A549 (cell line): ENCODE measurements at regions not wholly inside any gene's neighbourhood (a gene's known extent, or its start where the extent isn't known, plus 50 kb on each side); places are given as distances from the start of the nearest gene placed in this dataset.

ENCODE experiments used
- ATAC-seq, 2 experiments: fragments of 200-7000 bp in 1 of 2; fragments of >200 bp in 1 of 2; cut with Nextera tagmentation in 1 of 2; cut with Tn5 transposase in 1 of 2; 3 replicates each; pipeline versions ENCODE4 v1.8.0 to v1.9.1; 2018 to 2020; ENCODE audit warnings: mild to moderate bottlenecking in 1 of 2, moderate library complexity in 1 of 2
- CTCF ChIA-PET: fragments of 300-600 bp; sonication (Branson Sonifier 250); formaldehyde crosslinking; extraction: SDS; loops from one replicate; lab custom pipeline; 2021; ENCODE audit warnings: antibody characterized with exemption, inconsistent platforms; lab: Yijun Ruan, JAX
- POLR2A ChIA-PET: fragments of 350-600 bp; formaldehyde crosslinking; extraction: SDS; loops from one replicate; lab custom pipeline; 2021; ENCODE audit warnings: antibody characterized with exemption, inconsistent platforms; lab: Yijun Ruan, JAX
- DNase-seq, 2 experiments: peaks; one replicate each; pipeline versions ENCODE4 v3.0.0 to v3.0.0-alpha.2; 2011 to 2016; ENCODE audit warnings: low read depth in 1 of 2, low spot score in 1 of 2
- FAIRE-seq: peaks from 2 replicates; lab custom pipeline; 2011; peaks lifted over from hg19 to GRCh38; lab: Jason Lieb, UNC
- H3K27ac ChIP-seq, 2 experiments: fragments of >200 bp; sonication (Bioruptor Twin); formaldehyde crosslinking; 3 replicates each; pipeline ENCODE4 v1.5.1; 2016 to 2017
- H3K4me1 ChIP-seq: fragments of >200 bp; sonication (Bioruptor Twin); formaldehyde crosslinking; 3 replicates; pipeline ENCODE4 v1.6.1; 2016
- H3K4me2 ChIP-seq: fragments of >200 bp; sonication (Bioruptor Twin); formaldehyde crosslinking; 3 replicates; pipeline ENCODE4 v1.6.1; 2016
- H3K4me3 ChIP-seq: fragments of >200 bp; sonication (Bioruptor Twin); formaldehyde crosslinking; 3 replicates; pipeline ENCODE4 v1.5.1; 2016
- H3K9me3 ChIP-seq: fragments of >200 bp; sonication (Bioruptor Twin); formaldehyde crosslinking; 3 replicates; pipeline ENCODE4 v1.6.1; 2016
- BCL3 ChIP-seq: fragments of >200 bp; sonication (Bioruptor Twin); formaldehyde crosslinking; IDR thresholded peaks from 3 replicates; pipeline ENCODE4 v1.6.1; 2016
- EP300 ChIP-seq, 2 experiments: fragments of >200 bp; sonication (Bioruptor Twin); formaldehyde crosslinking; IDR thresholded peaks; 2 replicates in 1 of 2; 3 replicates in 1 of 2; pipeline ENCODE4 v1.6.1; 2016 to 2017
- FOSL2 ChIP-seq, 2 experiments: fragments of 450-650 bp in 1 of 2; fragments of >200 bp in 1 of 2; sonication (Bioruptor Twin) in 1 of 2; formaldehyde crosslinking; IDR thresholded peaks; 2 replicates each; pipeline versions ENCODE4 v1.5.0 to v1.6.1; 2016 to 2020; ENCODE audit warnings: mild to moderate bottlenecking in 1 of 2, moderate library complexity in 1 of 2
- HES2 ChIP-seq: fragments of >200 bp; sonication (Bioruptor Twin); formaldehyde crosslinking; IDR thresholded peaks from 2 replicates; pipeline ENCODE4 v1.6.1; 2016
- HOXB13 ChIP-seq: fragments of 250-450 bp; sonication (Bioruptor Pico); IDR thresholded peaks from 2 replicates; pipeline ENCODE4 v1.5.0; 2020; ENCODE audit warnings: low read depth, mild to moderate bottlenecking, moderate library complexity
- HOXB5 ChIP-seq: fragments of 250-450 bp; sonication (Bioruptor Pico); IDR thresholded peaks from 2 replicates; pipeline ENCODE4 v1.5.0; 2020; ENCODE audit warnings: mild to moderate bottlenecking, moderate library complexity
- KDM1A ChIP-seq: fragments of 200-600 bp; sonication (generic); IDR thresholded peaks from 2 replicates; pipeline ENCODE4 v1.6.1; 2016; ENCODE audit warnings: low read depth, mild to moderate bottlenecking
- NFE2L2 ChIP-seq: fragments of 150-350 bp; conservative IDR thresholded peaks from 2 replicates; pipeline ENCODE4 v1.6.1; 2014; ENCODE audit warnings: low read length
- PBX3 ChIP-seq: IDR thresholded peaks from 2 replicates; pipeline ENCODE4 v1.6.1; 2012
- RCOR1 ChIP-seq: fragments of 150-350 bp; IDR thresholded peaks from 2 replicates; pipeline ENCODE4 v1.6.1; 2014; ENCODE audit warnings: antibody characterized with exemption, low read length, low read depth
- REST ChIP-seq: fragments of 200-600 bp; sonication (generic); IDR thresholded peaks from 2 replicates; pipeline ENCODE4 v1.6.1; 2016; ENCODE audit warnings: antibody characterized with exemption, mild to moderate bottlenecking, moderate library complexity
- RNF2 ChIP-seq: fragments of 200-600 bp; sonication (generic); IDR thresholded peaks from 2 replicates; pipeline ENCODE4 v1.6.1; 2016; ENCODE audit warnings: low read depth, mild to moderate bottlenecking, antibody characterized with exemption, moderate library complexity, borderline replicate concordance
- SREBF2 ChIP-seq: fragments of 450-650 bp; IDR thresholded peaks from 2 replicates; pipeline ENCODE4 v1.6.1; 2014; ENCODE audit warnings: mild to moderate bottlenecking, moderate library complexity
- TP53 ChIP-seq: fragments of 250-450 bp; sonication (Bioruptor Pico); IDR thresholded peaks from 2 replicates; pipeline ENCODE4 v1.5.0; 2021; ENCODE audit warnings: mild to moderate bottlenecking, moderate library complexity
- ZC3H11A ChIP-seq: fragments of 450-650 bp; IDR thresholded peaks from 2 replicates; pipeline ENCODE4 v1.6.1; 2014; ENCODE audit warnings: antibody characterized with exemption, mild to moderate bottlenecking
- WGBS: methylation state at CpG from one replicate; pipeline ENCODE4 v1.1.6; 2017; ENCODE audit errors: missing lambda C conversion rate; 5-methylcytosine and 5-hydroxymethylcytosine counted together

- Histone ChIP-seq H3K9me3 (no peaks in the 10 kb centered on the region; the same call in 2 of the 3 replicates), H3K4me2 (no peak overlapping the region), H3K27ac (peak overlapping the region in 1 of 2 experiments; percentile 59; a peak in 3 of 6 replicates), H3K4me1 (peaks cover 7% of the 10 kb centered on the region), H3K4me3 (no peak overlapping the region)
- no peak for FAIRE-seq
- ChIA-PET POLR2A (no interaction called here), CTCF (interaction anchor here (1.1 to 1.7 kb wide), 3 partner anchors 9 to 66 kb away, joined by 3 to 5 read pairs (median 4); no protein-coding TSS in a partner anchor)
- no peak for ATAC-seq
- no peak for DNase-seq
- 86% methylated on average over 2 of the region's 2 CpGs for WGBS
- no peak for TF ChIP-seq RCOR1
- TF ChIP-seq HOXB5 (CRISPR knock-in tag): no peak
- TF ChIP-seq SREBF2: no peak
- TF ChIP-seq NFE2L2: no peak
- TF ChIP-seq HOXB13 (CRISPR knock-in tag): no peak
- no peak for TF ChIP-seq FOSL2 (IDR thresholded peaks at IDR 0.05)
- no peak for TF ChIP-seq FOSL2 (CRISPR knock-in tag; IDR thresholded peaks at IDR 0.05)
- TF ChIP-seq, all 56 proteins: peak for 0
These were observed 208.3 kb upstream of the SERP2 start for GRCh38 chr13:44165221-44165888.

GRCh38 chr13:44165889-44166496 is 207.6 kb upstream of the SERP2 start:
- no peaks in the 10 kb centered on the region; the same call in 2 of the 3 replicates for H3K9me3 ChIP-seq
- H3K4me3 ChIP-seq: no peak overlapping the region
- ATAC-seq: no peak
- POLR2A ChIA-PET: no interaction called here
- DNase-seq: no peak
- H3K4me2 ChIP-seq: no peak overlapping the region
- H3K4me1 ChIP-seq: peaks cover under 1% of the 10 kb centered on the region; the same call in 2 of the 3 replicates
- FAIRE-seq: no peak
- no peak overlapping the region for H3K27ac ChIP-seq
- CTCF ChIA-PET: interaction anchor here (1.1 to 1.7 kb wide), 3 partner anchors 8 to 66 kb away, joined by 3 to 5 read pairs (median 4); no protein-coding TSS in a partner anchor
- 86% methylated on average over 7 of the region's 7 CpGs for WGBS
- TF ChIP-seq KDM1A (no peak), RNF2 (no peak), BCL3 (no peak), PBX3 (no peak), EP300 (IDR thresholded peaks at IDR 0.05) (no peak), TP53 (CRISPR knock-in tag) (no peak), ZC3H11A (no peak)

GRCh38 chr13:44169018-44169911 is 204.4 kb upstream of the SERP2 start:
- Histone ChIP-seq H3K4me3 (no peak overlapping the region), H3K27ac (no peak overlapping the region), H3K4me2 (no peak overlapping the region), H3K9me3 (peaks cover 4% of the 10 kb centered on the region; the same call in 1 of the 3 replicates), H3K4me1 (no peaks in the 10 kb centered on the region; the same call in 2 of the 3 replicates)
- WGBS: 87% methylated on average over 2 of the region's 2 CpGs
- CTCF ChIA-PET: no interaction called here
- FAIRE-seq (no peak), ATAC-seq (no peak), DNase-seq (no peak)
- POLR2A ChIA-PET: no interaction called here
- TF ChIP-seq REST (peak; percentile 71; the same call in 1 of the 2 replicates), HES2 (no peak)
